Ascending aorta (tissue), 2 donors: ENCODE measurements at regions not wholly inside any gene's neighbourhood (a gene's known extent, or its start where the extent isn't known, plus 50 kb on each side); places are given as distances from the start of the nearest gene placed in this dataset.
"Not testable (repeated sequence)": the region's sequence is repeated elsewhere in the genome, so short reads cannot be mapped to it uniquely, and the experiment has no call there.

ENCODE experiments used
- DNase-seq, 2 donors: peaks; one replicate each; pipeline ENCODE4 v3.0.0-alpha.2; 2019; ENCODE audit warnings: low spot score in 2 of 2
- H3K27ac ChIP-seq, 2 donors: fragments of 200-600 bp; sonication (generic); one replicate each; pipeline ENCODE4 v1.5.1; 2016 to 2017; ENCODE audit warnings: mild to moderate bottlenecking in 1 of 2
- H3K27me3 ChIP-seq: fragments of 200-600 bp; sonication (generic); one replicate; pipeline ENCODE4 v1.5.1; 2017
- H3K36me3 ChIP-seq, 2 donors: fragments of 200-600 bp; sonication (generic); one replicate each; pipeline ENCODE4 v1.5.1; 2016
- H3K4me1 ChIP-seq, 2 donors: fragments of 200-600 bp; sonication (generic); one replicate each; pipeline ENCODE4 v1.5.1; 2016 to 2017; ENCODE audit warnings: mild to moderate bottlenecking in 1 of 2
- H3K4me3 ChIP-seq, 2 donors: fragments of 200-600 bp; sonication (generic); one replicate each; pipeline ENCODE4 v1.5.1; 2016 to 2017; ENCODE audit warnings: mild to moderate bottlenecking in 1 of 2
- H3K9me3 ChIP-seq, 2 donors: fragments of 200-600 bp; sonication (generic); one replicate each; pipeline ENCODE4 v1.5.1; 2016
- CTCF ChIP-seq, 3 experiments: fragments of 200-600 bp in 2 of 3; fragments of 450-650 bp in 1 of 3; sonication (generic) in 2 of 3; IDR thresholded peaks; one replicate each; pipeline ENCODE4 v1.5.1; 2016 to 2019; ENCODE audit warnings: antibody characterized with exemption in 3 of 3, mild to moderate bottlenecking in 1 of 3, moderate library complexity in 1 of 3
- intact Hi-C: fragments of 100-400 bp; cut with DNase I; formaldehyde crosslinking; loops from one replicate; pipeline ENCODE4 v1.15.1; 2023

DNA sequence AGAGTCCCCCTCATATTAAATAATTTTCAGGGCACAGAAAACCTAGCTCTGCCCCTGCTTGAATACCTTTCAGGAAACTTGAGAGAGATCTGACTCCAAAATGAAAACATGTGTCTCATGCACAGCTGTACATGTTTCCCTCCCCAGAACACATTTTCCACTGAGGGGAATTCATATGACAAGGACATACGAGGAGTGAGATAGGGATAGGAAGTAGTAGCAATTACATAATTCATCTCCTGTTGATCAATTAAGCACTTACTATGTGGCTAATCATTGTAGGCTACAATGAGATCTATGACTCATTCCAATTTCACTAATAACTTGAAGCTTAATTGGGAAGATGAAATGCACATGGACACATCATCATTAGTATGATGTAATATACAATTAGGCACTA is 302.1 kb downstream of the PCDH11X start:
- intact Hi-C loops, H3K36me3 ChIP-seq, H3K4me3 ChIP-seq, H3K9me3 ChIP-seq, H3K27ac ChIP-seq, H3K4me1 ChIP-seq, H3K27me3 ChIP-seq, DNase-seq: not testable (repeated sequence)

- H3K27ac ChIP-seq, H3K4me3 ChIP-seq, H3K4me1 ChIP-seq, DNase-seq, H3K27me3 ChIP-seq, H3K36me3 ChIP-seq, H3K9me3 ChIP-seq, intact Hi-C loops: not testable (repeated sequence)
Observed at GRCh38 chrX:92090756-92091155, 311.6 kb downstream of the PCDH11X start.

- H3K27me3 ChIP-seq, H3K27ac ChIP-seq, intact Hi-C loops, H3K9me3 ChIP-seq, H3K4me3 ChIP-seq, H3K4me1 ChIP-seq, DNase-seq, H3K36me3 ChIP-seq: not testable (repeated sequence)
Observed at GRCh38 chrX:92098136-92098535, 319.0 kb downstream of the PCDH11X start.

- intact Hi-C loops, DNase-seq, H3K27ac ChIP-seq, H3K4me3 ChIP-seq, H3K27me3 ChIP-seq, H3K9me3 ChIP-seq, H3K36me3 ChIP-seq, H3K4me1 ChIP-seq: not testable (repeated sequence)
Observed at GRCh38 chrX:92100095-92100494, 320.9 kb downstream of the PCDH11X start.

GRCh38 chrX:92105693-92106092 is 326.5 kb downstream of the PCDH11X start:
- H3K4me3 ChIP-seq, intact Hi-C loops, H3K27me3 ChIP-seq, H3K36me3 ChIP-seq, H3K9me3 ChIP-seq, H3K4me1 ChIP-seq, DNase-seq, H3K27ac ChIP-seq: not testable (repeated sequence)

- H3K27ac ChIP-seq, H3K27me3 ChIP-seq, DNase-seq, H3K4me3 ChIP-seq, H3K9me3 ChIP-seq, intact Hi-C loops, H3K36me3 ChIP-seq, H3K4me1 ChIP-seq: not testable (repeated sequence)
Observed at GRCh38 chrX:92106671-92107070, 327.5 kb downstream of the PCDH11X start.

DNA sequence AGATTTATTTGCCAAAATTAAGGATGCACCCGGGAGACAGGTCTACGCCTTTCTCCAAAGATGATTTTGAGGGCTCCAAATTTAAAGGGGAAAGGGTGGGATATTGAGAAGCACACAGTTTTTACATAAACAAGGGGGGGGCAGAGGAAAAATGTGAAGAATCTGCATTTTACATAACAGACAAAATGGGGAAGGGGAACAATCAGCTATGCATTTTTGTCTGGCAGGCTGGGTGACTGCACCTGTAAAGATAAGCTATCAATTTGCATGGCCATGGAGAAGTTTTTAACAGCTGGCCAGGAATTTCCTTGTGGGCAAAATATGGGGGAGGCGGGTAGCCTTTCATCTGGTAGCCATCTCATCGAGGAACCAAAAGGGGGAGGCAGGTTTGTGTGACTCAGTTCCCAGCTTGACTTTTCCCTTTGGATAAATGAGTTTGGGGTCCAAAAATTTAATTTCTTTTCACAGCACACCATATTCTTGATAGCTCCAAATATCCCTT is 331.3 kb downstream of the PCDH11X start:
- H3K27me3 ChIP-seq, H3K4me3 ChIP-seq, H3K9me3 ChIP-seq, H3K36me3 ChIP-seq, H3K4me1 ChIP-seq, DNase-seq, H3K27ac ChIP-seq, intact Hi-C loops: not testable (repeated sequence)

DNA sequence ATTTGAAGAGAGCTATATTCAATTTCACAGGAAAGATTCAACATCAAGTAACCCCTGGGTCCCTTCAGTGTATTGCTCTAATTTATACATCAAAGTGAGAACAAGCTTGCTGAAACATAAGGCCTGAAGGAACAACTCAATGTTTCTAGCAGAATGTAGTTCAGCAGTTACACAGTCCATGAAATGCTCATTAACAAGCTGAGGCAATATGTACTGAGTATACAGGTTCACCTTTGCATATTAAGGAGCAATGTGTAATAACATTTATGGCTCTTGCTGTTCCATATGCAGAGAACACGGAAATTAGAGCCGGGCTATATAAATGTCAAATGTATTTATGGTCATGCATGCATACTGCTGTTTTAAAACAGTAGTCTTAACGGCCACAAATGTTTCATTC is 338.5 kb downstream of the PCDH11X start:
- H3K36me3 ChIP-seq, H3K9me3 ChIP-seq, intact Hi-C loops, H3K4me1 ChIP-seq, H3K4me3 ChIP-seq, DNase-seq, H3K27ac ChIP-seq, H3K27me3 ChIP-seq: not testable (repeated sequence)

GRCh38 chrX:92163035-92163434 is 383.9 kb downstream of the PCDH11X start:
- intact Hi-C loops, H3K4me1 ChIP-seq, H3K4me3 ChIP-seq, H3K9me3 ChIP-seq, H3K27me3 ChIP-seq, H3K27ac ChIP-seq, DNase-seq, H3K36me3 ChIP-seq: not testable (repeated sequence)

- Histone ChIP-seq H3K36me3 (no peaks in the 10 kb centered on the region), H3K27me3 (no peaks in the 10 kb centered on the region), H3K4me3 (no peak overlapping the region), H3K27ac (no peak overlapping the region), H3K9me3 (peaks cover 0 to 4% of the 10 kb centered on the region in 2 donors), H3K4me1 (no peaks in the 10 kb centered on the region)
- no peak for DNase-seq
- no peak for TF ChIP-seq CTCF (IDR thresholded peaks at IDR 0.05)
- intact Hi-C loops = no loop called here
Observed at GRCh38 chrX:92209936-92210335, 430.8 kb downstream of the PCDH11X start.
